ENCODE measurements at regions not wholly inside any gene's neighbourhood (a gene's known extent, or its start where the extent isn't known, plus 50 kb on each side); places are given as distances from the start of the nearest gene placed in this dataset.
A peak's percentile ranks its signal among the peaks of the same experiment; 100 is the strongest.

DNA sequence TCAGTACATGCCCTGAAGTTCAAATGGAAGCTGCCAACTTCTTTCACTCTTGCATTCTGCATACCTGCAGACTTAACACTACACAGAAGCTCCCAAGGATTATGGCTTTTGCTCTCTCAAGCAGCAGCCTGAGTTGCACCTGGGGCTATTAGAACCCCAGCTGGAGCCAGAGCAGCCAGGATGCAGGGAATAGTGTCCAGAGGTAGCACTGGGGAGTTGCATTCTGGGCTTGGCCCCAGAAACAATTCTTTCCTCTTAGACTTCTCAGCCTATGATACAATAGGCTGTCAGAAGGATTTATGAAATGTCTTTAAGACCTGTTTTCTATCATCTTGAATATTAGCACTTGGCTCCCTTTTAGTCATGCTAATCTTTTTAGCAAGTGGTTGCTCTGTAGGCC is 886.7 kb upstream of the GHITM start:
- no peak for DNase-seq

DNA sequence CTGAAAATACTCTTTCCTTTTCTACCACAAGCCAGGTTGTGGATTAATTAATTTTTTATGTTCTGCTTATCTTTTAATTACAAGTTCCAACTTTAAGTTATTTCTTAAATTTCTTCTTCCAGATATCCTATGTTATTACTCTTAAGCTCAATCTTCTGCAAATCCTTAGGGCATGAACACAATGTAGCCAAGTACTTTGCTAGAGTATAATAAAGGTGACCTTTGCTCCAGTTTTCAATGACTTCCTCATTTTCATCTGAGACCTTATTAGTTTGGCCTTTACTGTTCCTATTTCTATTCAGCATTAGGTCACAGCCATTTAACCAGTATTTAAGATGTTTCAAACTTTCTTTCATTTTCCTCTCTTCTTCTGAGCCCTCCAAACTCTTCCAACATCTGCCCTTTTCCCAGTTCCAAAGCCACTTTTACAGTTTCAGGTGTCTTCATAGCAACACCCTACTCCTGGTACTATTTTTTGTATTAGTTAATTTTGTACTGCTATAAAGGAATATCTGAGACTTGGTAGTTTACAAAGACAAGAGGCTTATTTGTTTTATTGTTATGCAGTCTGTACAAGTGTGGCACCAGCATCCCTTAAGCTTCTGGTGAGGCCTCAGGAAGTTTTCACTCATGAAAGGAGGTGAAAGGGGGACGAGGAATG is 886.2 kb upstream of the GHITM start:
- no peak for DNase-seq

DNA sequence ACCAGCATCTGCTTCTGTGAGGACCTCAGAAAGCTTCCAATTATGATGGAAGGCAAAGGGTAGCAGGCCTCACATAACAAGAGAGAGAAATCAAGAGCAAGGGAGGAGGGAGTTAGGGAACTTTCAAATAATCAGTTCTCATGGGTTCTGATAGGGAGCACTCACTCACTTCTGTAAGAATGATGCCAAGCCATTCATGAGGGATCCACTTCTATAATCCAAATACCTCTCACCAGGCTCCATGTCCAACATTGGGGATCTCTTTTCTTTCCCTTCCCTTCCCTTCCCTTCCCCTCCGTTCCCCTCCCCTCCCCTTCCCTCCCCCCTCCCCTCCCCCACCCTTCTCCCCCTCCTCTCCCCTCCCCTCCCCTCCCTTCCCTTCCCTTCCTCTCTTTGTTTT is 884.6 kb upstream of the GHITM start:
- DNase-seq: no peak

DNA sequence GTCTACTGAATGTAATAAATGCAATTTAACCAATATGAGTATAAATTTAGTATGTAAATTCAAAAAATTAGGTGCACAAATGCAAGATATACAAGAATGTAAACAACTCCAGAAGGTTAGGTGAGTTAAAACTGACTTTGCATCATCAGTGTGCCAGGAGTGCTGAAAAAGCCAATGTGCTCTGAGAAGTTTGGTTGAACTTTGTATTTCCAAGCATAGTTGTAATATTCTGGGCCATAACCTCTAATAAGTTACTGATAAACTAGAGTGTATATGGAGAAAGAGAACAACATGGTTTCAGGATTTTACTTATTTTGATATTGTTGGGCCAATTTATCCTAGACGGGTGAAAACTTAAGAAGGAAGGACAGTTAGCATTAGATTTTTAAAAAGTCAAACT is 876.9 kb upstream of the GHITM start:
- no peak for DNase-seq

DNA sequence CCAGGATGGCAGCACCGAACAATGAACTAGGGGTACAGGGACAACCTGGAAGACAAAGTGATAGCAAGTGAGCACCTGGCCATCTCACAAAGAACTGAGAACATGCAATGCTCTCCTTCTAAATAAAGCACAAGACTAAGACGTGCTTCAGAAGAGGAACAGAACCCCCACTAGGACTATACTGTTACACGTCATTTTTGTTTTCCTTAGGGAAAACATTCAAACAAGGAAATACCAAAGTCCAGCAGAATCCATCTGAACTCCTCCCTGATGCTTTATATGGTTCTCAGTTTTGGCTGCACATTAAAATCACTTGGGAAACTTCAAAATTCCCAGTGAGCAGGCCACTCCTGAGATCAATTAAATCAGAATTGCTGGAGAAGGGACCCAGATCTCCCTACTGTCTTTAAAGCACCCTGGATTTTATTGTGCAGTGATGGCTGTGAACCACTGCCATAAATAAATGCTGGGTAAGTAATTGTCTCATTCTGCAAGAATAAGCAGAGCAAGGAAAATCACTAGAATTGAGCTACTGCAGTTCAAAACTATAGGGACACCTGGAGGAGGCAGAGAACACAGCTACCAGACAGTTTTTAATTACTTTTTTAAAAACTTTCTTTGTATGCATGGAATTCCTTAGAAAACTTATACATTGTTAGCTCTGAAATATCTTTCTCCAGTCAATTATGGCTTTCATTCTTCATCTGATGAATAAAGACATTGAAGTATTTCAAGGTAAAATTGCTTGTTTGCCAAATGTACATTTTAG is 866.5 kb upstream of the GHITM start:
- peak; percentile 5 for DNase-seq

DNA sequence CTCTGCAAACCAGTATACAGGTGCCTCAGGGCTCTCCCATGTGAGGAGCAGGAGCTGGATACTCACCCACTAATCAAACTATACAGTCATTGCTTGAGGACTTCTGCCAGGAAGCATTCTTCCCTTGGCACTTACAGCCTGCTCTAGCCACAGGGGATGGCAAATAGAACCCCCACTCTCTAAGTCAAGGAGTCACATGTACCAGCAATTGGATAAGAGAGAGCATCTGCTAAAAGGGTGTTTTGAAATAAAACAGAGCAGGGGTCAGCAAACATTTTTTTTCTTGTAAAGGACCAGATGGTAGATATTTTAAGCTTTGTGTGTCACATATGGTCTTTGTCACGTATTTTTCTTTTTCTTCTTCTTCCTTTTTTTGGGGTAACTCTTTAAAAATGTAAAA is 865.2 kb upstream of the GHITM start:
- peak; percentile 85 for DNase-seq

DNA sequence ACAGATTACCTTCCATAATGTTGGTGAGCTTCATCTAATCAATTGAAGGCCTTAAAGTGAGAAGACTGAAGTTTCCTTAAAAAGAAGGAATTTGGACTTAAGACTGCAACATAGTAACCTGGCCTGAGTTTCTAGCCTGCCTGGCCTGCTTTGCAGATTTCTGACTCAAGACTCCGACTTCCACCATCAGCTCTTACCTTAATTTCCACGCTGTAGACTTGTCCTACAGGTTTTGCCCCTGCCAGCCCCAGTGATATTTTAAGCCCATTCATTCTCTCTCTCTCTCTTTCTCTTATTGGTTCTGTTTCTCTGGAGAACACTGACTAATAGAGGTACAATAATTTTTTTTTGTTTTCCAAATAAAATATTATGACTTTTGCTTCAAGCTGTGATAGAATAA is 862.3 kb upstream of the GHITM start:
- DNase-seq: no peak

DNA sequence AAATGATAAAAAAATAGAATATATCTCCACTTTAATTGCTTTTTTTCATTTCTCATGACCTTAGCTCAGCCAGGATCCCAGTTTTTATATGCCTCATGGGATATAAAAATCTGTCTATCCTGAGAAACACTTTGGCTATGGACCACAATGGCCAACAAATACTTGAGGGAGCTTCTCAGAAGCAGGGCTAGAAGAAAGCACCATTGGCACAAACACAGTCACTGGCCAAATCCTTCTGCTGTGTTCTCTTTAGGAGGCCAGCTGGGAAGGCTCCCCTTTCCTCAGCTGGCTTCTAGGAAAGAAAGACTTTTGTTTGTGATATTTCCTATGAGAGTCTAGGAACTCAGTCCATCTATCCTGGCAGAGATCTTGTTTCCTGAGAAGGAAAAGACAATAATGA is 856.2 kb upstream of the GHITM start:
- DNase-seq: no peak

DNA sequence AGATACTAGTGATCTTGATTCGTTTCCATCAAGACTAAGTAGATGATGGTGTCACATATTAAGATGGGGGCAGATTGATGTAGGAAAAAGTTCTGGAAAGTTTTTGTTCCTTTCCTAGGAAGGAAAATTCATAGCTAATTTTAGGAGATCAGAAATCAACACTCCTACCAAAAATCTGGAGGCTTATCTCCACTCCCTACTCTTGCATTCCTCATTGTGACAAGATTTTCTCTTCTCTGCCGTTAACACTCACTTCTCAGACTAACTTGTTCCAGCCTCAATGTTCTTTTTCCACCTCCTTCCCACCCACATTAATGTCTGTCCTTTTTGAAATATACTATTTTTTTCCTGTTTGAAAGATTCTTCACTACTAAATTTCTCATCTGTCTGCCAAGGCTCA is 851.9 kb upstream of the GHITM start:
- DNase-seq: no peak

DNA sequence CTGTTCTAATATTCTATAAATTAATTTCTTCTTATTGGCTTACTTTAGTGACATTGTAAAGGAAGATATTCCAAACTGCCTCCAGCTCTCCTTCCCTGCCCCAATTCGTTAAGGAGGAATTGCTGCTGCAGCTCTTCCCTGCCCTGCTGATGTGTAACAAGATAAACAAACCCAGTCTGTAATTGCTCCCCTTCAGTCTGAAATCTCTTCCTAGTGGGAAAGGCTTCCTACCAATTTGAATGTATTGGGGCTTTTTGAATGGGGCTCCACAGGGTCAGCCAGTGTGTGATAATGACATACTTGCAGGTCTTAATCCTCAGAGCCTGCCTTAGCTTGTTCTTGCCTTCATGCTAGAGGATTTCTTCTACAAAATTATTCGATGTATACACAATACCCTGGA is 849.9 kb upstream of the GHITM start:
- no peak for DNase-seq

DNA sequence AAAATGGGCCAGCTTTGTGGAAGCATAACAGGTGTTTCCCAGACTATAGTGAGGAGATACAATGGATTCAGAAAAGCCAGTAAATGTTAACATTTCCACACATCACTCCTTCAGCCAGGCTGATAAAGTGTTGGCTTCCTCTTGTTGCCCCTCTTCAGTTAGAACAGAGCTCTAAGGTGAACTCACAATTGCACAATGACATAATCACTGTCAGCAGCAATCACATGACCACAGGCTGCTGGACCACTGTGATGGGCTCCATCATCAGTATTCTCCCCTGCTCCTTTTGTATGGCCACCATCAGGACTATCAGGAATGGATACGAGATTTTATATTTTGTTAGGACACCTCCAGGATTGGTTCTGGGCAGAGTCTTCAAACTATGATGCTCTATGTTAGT is 849.4 kb upstream of the GHITM start:
- no peak for DNase-seq

DNA sequence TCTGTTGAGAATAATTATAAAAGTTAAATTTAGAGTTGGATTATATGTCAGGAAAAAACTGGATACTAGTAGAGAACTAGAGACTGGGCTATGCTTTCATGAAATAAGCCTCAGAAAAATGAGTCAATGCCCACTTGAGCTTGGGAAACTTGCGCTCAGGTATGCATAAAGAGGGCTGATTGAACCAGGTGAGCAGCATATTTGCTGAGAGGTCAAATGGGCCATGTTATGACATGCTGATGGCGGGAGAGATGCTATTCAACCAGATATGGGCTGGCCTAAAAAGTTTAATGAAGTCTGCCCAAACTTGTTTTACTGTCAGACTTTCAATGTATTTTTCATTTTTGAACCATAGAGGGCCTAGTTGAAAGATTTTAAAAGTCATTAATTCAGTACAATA is 837.6 kb upstream of the GHITM start:
- no peak for DNase-seq

DNA sequence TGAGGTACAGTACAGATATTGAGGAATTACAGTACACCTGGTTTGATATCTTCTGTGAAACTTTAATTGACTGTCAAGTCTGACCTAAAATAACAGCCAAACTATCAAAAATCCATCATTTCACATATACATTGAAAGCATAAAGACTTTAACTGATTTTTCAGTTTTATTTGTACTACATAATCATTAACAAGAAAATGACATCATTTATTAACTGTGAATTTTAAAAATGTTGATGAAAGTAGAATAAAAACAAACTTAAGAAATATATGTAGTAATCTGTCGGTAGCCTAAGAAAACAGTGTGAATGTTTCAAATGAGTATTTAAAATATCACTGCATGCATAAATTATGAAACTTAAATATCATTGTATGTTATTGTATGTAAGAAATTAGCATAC is 836.7 kb upstream of the GHITM start:
- DNase-seq: no peak

DNA sequence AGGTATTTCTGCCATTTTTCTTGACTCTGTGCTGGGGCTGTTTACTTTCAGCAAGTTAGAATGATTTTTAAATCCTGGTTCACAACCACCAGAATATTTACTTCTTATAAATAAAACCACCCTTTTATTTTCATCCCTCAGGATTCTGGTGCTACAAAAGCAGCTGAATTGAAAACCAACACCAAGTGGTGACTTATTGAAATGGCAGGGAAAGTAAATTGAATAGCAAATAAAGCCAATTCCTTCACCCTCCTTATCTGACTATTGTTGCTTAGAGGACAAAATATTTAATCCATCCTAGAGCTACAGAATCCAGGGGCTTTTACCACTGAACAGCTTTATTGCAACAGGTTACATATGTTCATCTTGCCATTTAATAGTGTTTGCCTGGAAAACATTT is 828.6 kb upstream of the GHITM start:
- DNase-seq: no peak

DNA sequence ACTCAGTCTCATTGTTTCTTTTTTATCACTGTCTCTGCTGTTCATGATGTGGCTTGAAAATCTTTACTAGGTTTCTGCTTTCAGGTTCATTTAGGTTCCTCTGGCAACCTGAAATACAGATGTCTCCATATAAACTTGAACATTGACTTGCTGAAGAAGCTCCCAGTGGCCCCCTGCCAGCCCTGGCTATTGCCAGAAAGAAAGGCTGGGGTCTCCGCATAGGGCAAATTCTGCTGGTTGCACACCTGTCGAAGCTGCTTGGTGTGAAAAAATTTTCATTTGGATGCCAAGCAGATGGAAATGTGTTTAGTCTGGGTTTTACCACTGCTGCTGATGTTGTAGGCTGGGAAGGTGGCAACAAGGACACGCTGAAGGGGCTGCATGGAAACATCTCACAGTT is 826.7 kb upstream of the GHITM start:
- no peak for DNase-seq

DNA sequence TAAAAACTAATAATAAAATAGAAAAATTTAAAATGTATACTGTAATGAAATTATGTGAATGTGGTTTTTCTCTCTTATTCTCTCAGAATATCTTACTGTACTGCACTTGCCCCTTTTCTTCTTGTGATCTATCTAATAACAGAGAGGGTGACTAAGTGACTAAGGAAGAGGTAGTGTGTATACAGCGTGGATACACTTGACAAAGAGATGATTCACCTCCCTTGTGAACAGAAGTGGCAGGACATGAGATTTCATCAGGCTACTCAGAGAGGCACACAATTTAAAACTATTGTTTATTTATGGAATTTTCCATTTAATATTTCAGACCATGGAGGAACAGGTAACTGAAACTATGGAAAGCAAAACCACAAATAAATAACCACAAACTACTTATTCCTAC is 806.6 kb upstream of the GHITM start:
- DNase-seq: no peak

DNA sequence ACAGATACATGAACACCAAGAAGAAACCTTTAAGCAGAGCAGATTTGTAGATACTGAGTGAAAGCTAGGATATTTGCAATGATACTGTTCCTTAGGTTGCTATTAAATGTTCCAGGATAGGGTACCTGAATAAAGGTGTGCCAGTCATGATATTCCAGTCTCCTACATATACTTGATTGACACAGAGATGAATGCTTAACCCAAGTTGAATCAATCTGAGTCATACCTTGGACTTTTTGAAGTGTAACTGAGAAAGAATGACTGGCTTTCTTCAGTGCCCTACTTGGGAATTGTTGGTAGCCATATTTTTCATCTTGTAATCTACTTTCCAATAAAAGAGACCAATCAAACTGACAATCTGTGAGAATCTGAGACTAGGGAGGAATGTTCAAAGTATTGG is 805.7 kb upstream of the GHITM start:
- no peak for DNase-seq

DNA sequence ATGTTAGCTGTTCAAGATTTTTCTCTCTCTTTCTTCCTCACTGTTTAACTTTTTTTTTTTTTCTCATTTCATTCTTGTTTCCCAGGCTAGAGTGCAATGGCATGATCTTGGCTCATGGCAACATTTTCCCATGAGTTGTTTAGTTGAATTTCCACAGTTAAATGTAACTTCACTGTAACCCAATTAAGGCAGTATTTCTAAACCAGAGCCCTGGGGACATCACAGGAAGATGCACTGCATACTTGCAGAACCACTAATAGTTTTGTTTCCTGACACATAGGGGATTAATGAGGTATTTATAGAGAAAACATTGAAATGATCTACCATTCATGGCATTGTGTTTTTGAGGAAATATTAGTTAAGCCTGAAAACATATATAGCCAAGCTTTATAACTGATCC is 795.6 kb upstream of the GHITM start:
- no peak for DNase-seq

DNA sequence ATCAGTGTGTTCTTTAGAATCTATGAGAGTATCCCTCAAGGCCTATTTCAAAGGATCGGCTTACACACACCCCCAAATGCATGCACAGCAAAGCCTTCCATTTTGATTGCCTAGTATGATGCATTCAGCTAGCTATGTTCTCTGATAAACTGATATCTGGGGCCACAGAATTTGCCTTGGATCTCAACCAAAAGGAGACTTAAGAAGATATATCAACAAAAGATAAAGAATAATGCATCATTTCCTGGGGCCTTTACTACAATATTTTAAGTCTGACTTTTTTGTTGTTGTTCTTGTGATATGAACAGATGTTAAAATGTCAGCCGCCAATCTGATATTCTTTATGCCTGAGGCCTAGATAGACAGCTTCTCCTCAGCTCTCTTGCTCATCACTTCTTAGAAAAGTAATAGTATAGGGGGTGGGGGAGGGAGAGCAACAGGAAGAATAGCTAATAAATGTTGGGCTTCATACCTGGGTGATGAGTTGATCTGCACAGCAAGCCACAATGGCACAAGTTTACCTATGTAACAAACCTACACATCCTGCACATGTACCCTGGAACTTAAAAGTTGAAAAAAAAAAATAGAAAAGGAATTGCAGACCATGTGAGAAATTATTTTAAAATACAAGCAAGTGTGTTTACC is 792.9 kb upstream of the GHITM start:
- no peak for DNase-seq

DNA sequence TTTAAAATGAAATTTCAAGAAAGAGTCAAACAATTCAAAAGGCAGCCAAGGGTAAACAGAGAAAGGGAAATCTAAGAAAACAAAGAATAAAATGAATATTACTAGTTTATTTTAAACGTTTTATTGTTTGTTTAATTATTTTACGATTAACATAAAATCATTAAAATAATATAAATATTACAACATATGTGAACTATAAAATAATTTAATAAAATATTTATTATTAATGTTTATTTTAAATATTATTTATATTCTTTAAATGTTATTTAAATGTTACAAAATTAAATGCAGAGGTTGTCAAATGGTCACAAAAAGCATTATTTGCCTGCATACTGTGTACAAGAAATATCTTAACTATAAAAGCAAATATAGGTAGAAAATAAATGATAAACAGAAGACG is 786.7 kb upstream of the GHITM start:
- no peak for DNase-seq

DNA sequence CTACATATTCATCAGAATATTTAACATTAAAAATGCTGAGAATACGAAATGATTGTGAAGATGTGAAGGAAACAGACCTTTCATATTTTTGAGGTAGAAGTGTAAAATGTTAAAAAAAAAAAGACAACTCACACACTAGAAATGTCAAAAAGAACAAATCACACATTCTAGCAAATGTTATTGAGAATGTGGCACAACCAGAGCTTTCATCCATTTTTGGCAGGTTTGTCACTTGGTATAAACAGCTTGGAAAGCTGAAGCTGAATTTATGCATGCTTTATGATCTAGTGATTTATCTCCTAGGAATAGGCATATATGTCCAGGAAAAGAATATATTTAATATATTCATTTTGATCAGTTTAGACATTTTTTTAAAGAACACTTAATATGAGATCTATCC is 784.9 kb upstream of the GHITM start:
- no peak for DNase-seq

DNA sequence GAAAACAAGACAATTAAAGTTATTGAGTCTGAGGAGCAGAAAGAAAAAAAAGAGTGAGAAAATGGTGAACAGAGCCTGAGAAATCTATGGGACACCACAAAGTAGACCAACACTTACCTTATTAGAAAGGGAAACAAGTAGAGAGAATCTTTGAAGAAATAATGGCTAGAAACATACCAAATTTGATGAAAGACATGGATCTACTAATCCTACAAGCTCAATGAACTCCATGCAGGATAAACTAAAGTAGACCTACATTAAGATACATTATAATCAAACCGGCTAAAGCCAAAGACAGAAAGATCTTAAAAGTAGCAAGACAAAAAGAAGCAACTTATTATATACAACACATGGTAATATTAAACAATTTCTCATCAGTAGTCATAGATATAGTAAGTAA is 782.3 kb upstream of the GHITM start:
- no peak for DNase-seq

DNA sequence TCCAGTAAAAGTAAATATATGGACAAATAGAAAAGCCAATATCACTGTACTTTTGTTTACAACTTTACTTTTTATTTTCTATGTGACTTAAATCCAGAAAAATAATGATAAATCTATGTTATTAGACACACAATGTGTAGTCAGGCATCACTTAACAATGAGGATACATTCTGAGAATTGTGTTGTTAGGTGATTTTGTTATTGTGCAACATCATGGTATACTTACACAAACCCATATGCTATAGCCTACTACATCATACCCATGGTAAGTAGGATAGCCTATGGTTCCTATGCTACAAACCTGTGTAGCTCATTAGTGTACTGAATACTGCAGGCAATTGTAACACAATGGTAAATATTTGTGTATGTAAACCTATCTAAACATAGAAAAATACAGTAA is 781.7 kb upstream of the GHITM start:
- DNase-seq: no peak

DNA sequence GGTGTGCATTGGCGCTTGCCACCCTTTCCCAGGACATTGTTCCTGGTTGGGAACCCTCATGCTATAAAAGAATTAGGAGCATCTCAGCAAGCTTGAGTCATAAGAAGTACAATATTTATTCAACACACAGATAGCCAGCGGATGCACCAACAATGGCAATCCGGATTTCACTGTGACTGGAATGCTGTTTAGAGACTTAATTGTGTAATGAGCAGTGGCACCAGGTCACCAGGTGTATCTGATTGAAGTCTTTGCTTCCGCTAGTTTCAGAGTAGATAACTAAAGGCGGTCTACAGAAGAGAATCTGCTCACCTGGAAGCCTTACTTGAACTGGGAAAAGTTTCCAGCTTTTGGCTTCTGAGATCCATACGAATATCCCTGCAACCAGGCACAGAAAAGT is 772.3 kb upstream of the GHITM start:
- DNase-seq: no peak

Measured in NCI-H446 treated with DMSO at 0.1 percent for 48 hours (cell line).